Esophagus muscularis mucosa (tissue), 4 donors: ENCODE measurements at regions not wholly inside any gene's neighbourhood (a gene's known extent, or its start where the extent isn't known, plus 50 kb on each side); places are given as distances from the start of the nearest gene placed in this dataset.

Source experiments
- DNase-seq: peaks from one replicate; pipeline ENCODE4 v3.0.0-alpha.2; 2017; ENCODE audit errors: extremely low spot score
- H3K27ac ChIP-seq, 4 donors: fragments of 200-600 bp; sonication (generic); replicated peaks in 1 of 4; 1 replicate in 3 of 4; 2 replicates in 1 of 4; pipeline ENCODE4 v1.5.1; 2016 to 2019; ENCODE audit warnings: mild to moderate bottlenecking in 1 of 4
- H3K27me3 ChIP-seq, 4 donors: fragments of 200-600 bp; sonication (generic); one replicate each; pipeline versions ENCODE4 v1.5.1 to v1.6.0; 2016 to 2019
- H3K36me3 ChIP-seq, 4 donors: fragments of 200-600 bp; sonication (generic); one replicate each; pipeline ENCODE4 v1.5.1; 2016 to 2019
- H3K4me1 ChIP-seq, 4 donors: fragments of 200-600 bp; sonication (generic); one replicate each; pipeline ENCODE4 v1.5.1; 2016 to 2019
- H3K4me3 ChIP-seq, 4 donors: fragments of 200-600 bp; sonication (generic); 1 replicate in 2 of 4; 2 replicates in 2 of 4; pipeline ENCODE4 v1.5.1; 2016 to 2019; ENCODE audit warnings: mild to moderate bottlenecking in 4 of 4, moderate library complexity in 1 of 4
- H3K9me3 ChIP-seq, 4 donors: fragments of 200-600 bp; sonication (generic); 1 replicate in 3 of 4; 2 replicates in 1 of 4; pipeline ENCODE4 v1.5.1; 2016 to 2019
- CTCF ChIP-seq, 3 experiments: fragments of 200-600 bp in 2 of 3; fragments of 450-650 bp in 1 of 3; sonication (generic) in 2 of 3; IDR thresholded peaks; one replicate each; pipeline ENCODE4 v1.5.1; 2017 to 2019; ENCODE audit warnings: antibody characterized with exemption in 3 of 3, mild to moderate bottlenecking in 2 of 3, moderate library complexity in 1 of 3
- EP300 ChIP-seq: sonication (generic); formaldehyde crosslinking; IDR thresholded peaks from one replicate; pipeline ENCODE4 v1.6.1; 2017; ENCODE audit warnings: antibody characterized with exemption
- POLR2A ChIP-seq: fragments of 450-650 bp; IDR thresholded peaks from one replicate; pipeline ENCODE4 v1.6.1; 2017; ENCODE audit warnings: antibody characterized with exemption, moderate library complexity, mild to moderate bottlenecking, low read depth
- POLR2AphosphoS5 ChIP-seq, 2 donors: sonication (generic); formaldehyde crosslinking; IDR thresholded peaks; one replicate each; pipeline ENCODE4 v1.6.1; 2017; ENCODE audit warnings: antibody characterized with exemption in 2 of 2
- WGBS: methylation state at CpG from one replicate; pipeline ENCODE4 v1.1.5; 2018; 5-methylcytosine and 5-hydroxymethylcytosine counted together
- intact Hi-C: fragments of 100-400 bp; cut with DNase I; formaldehyde crosslinking; loops from one replicate; pipeline ENCODE4 v1.15.1; 2023

GRCh38 chr11:37755521-37755920, 1157.5 kb upstream of the RAG2 start:
- Histone ChIP-seq H3K4me3 (no peak overlapping the region), H3K27me3 (no peaks in the 10 kb centered on the region), H3K4me1 (no peaks in the 10 kb centered on the region), H3K36me3 (no peaks in the 10 kb centered on the region), H3K9me3 (peaks cover 0 to 4% (median 0%) of the 10 kb centered on the region in 4 donors), H3K27ac (no peak overlapping the region)
- no peak for TF ChIP-seq CTCF (IDR thresholded peaks at IDR 0.05)
- TF ChIP-seq POLR2AphosphoS5 (IDR thresholded peaks at IDR 0.05): no peak
- no peak for TF ChIP-seq POLR2A
- TF ChIP-seq EP300: no peak
- intact Hi-C loops: no loop called here
- no peak for DNase-seq
- 91% methylated on average over 1 of the region's 1 CpG for WGBS

GRCh38 chr11:37748641-37749040, 1150.6 kb upstream of the RAG2 start:
- no peaks in the 10 kb centered on the region for H3K27me3 ChIP-seq
- intact Hi-C loops: no loop called here
- H3K4me1 ChIP-seq: no peaks in the 10 kb centered on the region
- no peak overlapping the region for H3K4me3 ChIP-seq
- no peak overlapping the region for H3K27ac ChIP-seq
- DNase-seq: no peak
- H3K36me3 ChIP-seq: no peaks in the 10 kb centered on the region
- TF ChIP-seq CTCF (IDR thresholded peaks at IDR 0.05) (no peak), POLR2A (no peak), EP300 (no peak), POLR2AphosphoS5 (IDR thresholded peaks at IDR 0.05) (no peak)
- peaks cover 0 to 4% (median 0%) of the 10 kb centered on the region in 4 donors for H3K9me3 ChIP-seq

- intact Hi-C loops: no loop called here
- H3K27me3 ChIP-seq: no peaks in the 10 kb centered on the region
- no peak overlapping the region for H3K4me3 ChIP-seq
- no peak for TF ChIP-seq EP300
- TF ChIP-seq POLR2AphosphoS5 (IDR thresholded peaks at IDR 0.05): no peak
- TF ChIP-seq CTCF (IDR thresholded peaks at IDR 0.05): no peak
- no peak for TF ChIP-seq POLR2A
- no peak overlapping the region for H3K27ac ChIP-seq
- peaks cover 0 to 4% (median 0%) of the 10 kb centered on the region in 4 donors for H3K9me3 ChIP-seq
- H3K4me1 ChIP-seq: no peaks in the 10 kb centered on the region
- WGBS: 91% methylated on average over 2 of the region's 2 CpGs
- H3K36me3 ChIP-seq: no peaks in the 10 kb centered on the region
- no peak for DNase-seq
Measured at GRCh38 chr11:37747121-37747520, 1149.1 kb upstream of the RAG2 start.

- WGBS: 61% methylated on average over 2 of the region's 2 CpGs
- Histone ChIP-seq H3K27ac (no peak overlapping the region), H3K9me3 (no peaks in the 10 kb centered on the region), H3K4me1 (no peaks in the 10 kb centered on the region), H3K36me3 (no peaks in the 10 kb centered on the region), H3K4me3 (no peak overlapping the region), H3K27me3 (no peaks in the 10 kb centered on the region)
- DNase-seq: no peak
- TF ChIP-seq CTCF (IDR thresholded peaks at IDR 0.05): no peak
- TF ChIP-seq EP300: no peak
- TF ChIP-seq POLR2A: no peak
- no peak for TF ChIP-seq POLR2AphosphoS5 (IDR thresholded peaks at IDR 0.05)
- intact Hi-C loops: no loop called here
Measured at GRCh38 chr11:37727371-37727770, 1129.3 kb upstream of the RAG2 start.

GRCh38 chr11:37724315-37724714, 1126.3 kb upstream of the RAG2 start:
- WGBS: 68% methylated on average over 4 of the region's 4 CpGs
- Histone ChIP-seq H3K27me3 (no peaks in the 10 kb centered on the region), H3K4me1 (no peaks in the 10 kb centered on the region), H3K4me3 (no peak overlapping the region), H3K36me3 (no peaks in the 10 kb centered on the region), H3K27ac (no peak overlapping the region), H3K9me3 (no peaks in the 10 kb centered on the region)
- TF ChIP-seq POLR2AphosphoS5 (IDR thresholded peaks at IDR 0.05): no peak
- no peak for TF ChIP-seq CTCF (IDR thresholded peaks at IDR 0.05)
- no peak for TF ChIP-seq POLR2A
- no peak for TF ChIP-seq EP300
- intact Hi-C loops: no loop called here
- no peak for DNase-seq
